ENCODE measurements at regions not wholly inside any gene's neighbourhood (a gene's known extent, or its start where the extent isn't known, plus 50 kb on each side); places are given as distances from the start of the nearest gene placed in this dataset.

- TF ChIP-seq AR (CRISPR knock-in tag; IDR thresholded peaks at IDR 0.05) (no peak), ZNF138 (CRISPR knock-in tag; conservative IDR thresholded peaks at IDR 0.05) (no peak)
Observed at GRCh38 chr1:67970088-67970487, 80.3 kb downstream of the DIRAS3 start (continued).

- TF ChIP-seq ZBTB21 (CRISPR knock-in tag; IDR thresholded peaks at IDR 0.05; ENCODE audit: borderline replicate concordance) (no peak), GABPB1 (CRISPR knock-in tag; IDR thresholded peaks at IDR 0.05) (no peak), ZNF263 (CRISPR knock-in tag; IDR thresholded peaks at IDR 0.05; ENCODE audit: low read depth) (no peak), ATF3 (CRISPR knock-in tag; conservative IDR thresholded peaks at IDR 0.05) (no peak), CREB1 (CRISPR knock-in tag; IDR thresholded peaks at IDR 0.05) (no peak), KAT7 (CRISPR knock-in tag; IDR thresholded peaks at IDR 0.05; ENCODE audit: borderline replicate concordance) (no peak), CDX4 (CRISPR knock-in tag; IDR thresholded peaks at IDR 0.05; ENCODE audit: borderline replicate concordance) (no peak), AFF4 (CRISPR knock-in tag; IDR thresholded peaks at IDR 0.05; ENCODE audit: borderline replicate concordance) (no peak), PRRX2 (CRISPR knock-in tag; IDR thresholded peaks at IDR 0.05) (no peak)
- H3K27ac Mint-ChIP-seq: no peak overlapping the region
- ChIA-PET POLR2A (no interaction called here), CTCF (no interaction called here)
- H3K9me3 Mint-ChIP-seq: peaks cover 11% of the 10 kb centered on the region; the same call in 1 of the 2 replicates
- no peaks in the 10 kb centered on the region for H3K27me3 Mint-ChIP-seq (ENCODE audit: low read depth)
- no peaks in the 10 kb centered on the region for H3K4me1 Mint-ChIP-seq
- no peaks in the 10 kb centered on the region for H3K36me3 Mint-ChIP-seq
- no peak for DNase-seq (ENCODE audit: low spot score)
- ATAC-seq: no peak
- H3K4me3 Mint-ChIP-seq: no peak overlapping the region
Observed at GRCh38 chr1:67969446-67969845, 81.0 kb downstream of the DIRAS3 start.

GRCh38 chr1:67966666-67967009 is 83.8 kb downstream of the DIRAS3 start:
- no peak for TF ChIP-seq HMGA2 (CRISPR knock-in tag; IDR thresholded peaks at IDR 0.05)
- no peak for TF ChIP-seq ZNF138 (CRISPR knock-in tag; conservative IDR thresholded peaks at IDR 0.05)
- TF ChIP-seq ZNF396 (CRISPR knock-in tag; IDR thresholded peaks at IDR 0.05; ENCODE audit: borderline replicate concordance): no peak
- no peak for TF ChIP-seq NR1H2 (CRISPR knock-in tag; IDR thresholded peaks at IDR 0.05)
- no peak for TF ChIP-seq PRDM15 (CRISPR knock-in tag; IDR thresholded peaks at IDR 0.05)

More at GRCh38 chr1:67966666-67967009, 83.8 kb downstream of the DIRAS3 start:
- H3K27me3 Mint-ChIP-seq (ENCODE audit: low read depth): no peaks in the 10 kb centered on the region; the same call in 1 of the 2 replicates
- peaks cover 8% of the 10 kb centered on the region for H3K36me3 Mint-ChIP-seq
- no peaks in the 10 kb centered on the region for H3K4me1 Mint-ChIP-seq
- DNase-seq (ENCODE audit: low spot score) (no peak), ATAC-seq (no peak)
- CTCF ChIA-PET: no interaction called here
- POLR2A ChIA-PET: no interaction called here
- H3K27ac Mint-ChIP-seq: no peak overlapping the region
- peaks cover 23% of the 10 kb centered on the region for H3K9me3 Mint-ChIP-seq
- no peak overlapping the region for H3K4me3 Mint-ChIP-seq

Data from WTC11 (cell line).